AG10803 (cell line): ENCODE measurements at regions not wholly inside any gene's neighbourhood (a gene's known extent, or its start where the extent isn't known, plus 50 kb on each side); places are given as distances from the start of the nearest gene placed in this dataset.
A peak's percentile ranks its signal among the peaks of the same experiment; 100 is the strongest.

Experiments
- DNase-seq: peaks from one replicate; pipeline ENCODE4 v3.0.0; 2010; ENCODE audit warnings: low read depth
- H3K4me3 ChIP-seq: 2 replicates; pipeline ENCODE4 v1.5.1; 2011; ENCODE audit warnings: mild to moderate bottlenecking, low read length, control low read depth
- TF ChIP-seq, protein P1 (sequence below): conservative IDR thresholded peaks from 2 replicates; pipeline ENCODE4 v1.5.1; 2011; ENCODE audit warnings: mild to moderate bottlenecking, low read length, control low read depth, inconsistent platforms

DNA sequence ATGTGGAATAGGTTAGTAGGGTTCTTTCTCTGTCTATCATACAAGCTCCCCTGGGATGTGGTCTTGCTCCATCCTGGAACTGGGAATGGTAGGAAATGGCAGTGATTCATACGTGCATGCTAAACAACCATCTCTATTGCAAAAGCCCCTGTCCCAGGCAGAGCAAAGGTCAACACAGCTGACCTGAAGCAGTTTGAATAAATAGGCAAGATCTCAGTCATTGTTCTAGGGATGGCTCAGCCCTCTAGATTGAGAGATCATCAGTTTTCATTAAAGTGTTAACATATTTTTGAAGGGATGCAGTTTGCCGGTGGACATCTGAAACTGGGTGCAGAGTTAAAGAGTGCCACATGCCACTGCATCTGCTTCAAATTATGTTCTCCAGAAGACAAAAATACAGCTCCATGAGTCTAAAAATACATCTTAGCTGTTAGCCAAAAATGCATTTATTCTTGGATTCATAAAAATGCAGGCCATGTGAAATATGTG lies 224.1 kb downstream of the ESM1 start:
- no peak overlapping the region for H3K4me3 ChIP-seq
- peak; percentile 100 for DNase-seq
- TF ChIP-seq, protein P1, sequence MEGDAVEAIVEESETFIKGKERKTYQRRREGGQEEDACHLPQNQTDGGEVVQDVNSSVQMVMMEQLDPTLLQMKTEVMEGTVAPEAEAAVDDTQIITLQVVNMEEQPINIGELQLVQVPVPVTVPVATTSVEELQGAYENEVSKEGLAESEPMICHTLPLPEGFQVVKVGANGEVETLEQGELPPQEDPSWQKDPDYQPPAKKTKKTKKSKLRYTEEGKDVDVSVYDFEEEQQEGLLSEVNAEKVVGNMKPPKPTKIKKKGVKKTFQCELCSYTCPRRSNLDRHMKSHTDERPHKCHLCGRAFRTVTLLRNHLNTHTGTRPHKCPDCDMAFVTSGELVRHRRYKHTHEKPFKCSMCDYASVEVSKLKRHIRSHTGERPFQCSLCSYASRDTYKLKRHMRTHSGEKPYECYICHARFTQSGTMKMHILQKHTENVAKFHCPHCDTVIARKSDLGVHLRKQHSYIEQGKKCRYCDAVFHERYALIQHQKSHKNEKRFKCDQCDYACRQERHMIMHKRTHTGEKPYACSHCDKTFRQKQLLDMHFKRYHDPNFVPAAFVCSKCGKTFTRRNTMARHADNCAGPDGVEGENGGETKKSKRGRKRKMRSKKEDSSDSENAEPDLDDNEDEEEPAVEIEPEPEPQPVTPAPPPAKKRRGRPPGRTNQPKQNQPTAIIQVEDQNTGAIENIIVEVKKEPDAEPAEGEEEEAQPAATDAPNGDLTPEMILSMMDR, result no peak

DNA sequence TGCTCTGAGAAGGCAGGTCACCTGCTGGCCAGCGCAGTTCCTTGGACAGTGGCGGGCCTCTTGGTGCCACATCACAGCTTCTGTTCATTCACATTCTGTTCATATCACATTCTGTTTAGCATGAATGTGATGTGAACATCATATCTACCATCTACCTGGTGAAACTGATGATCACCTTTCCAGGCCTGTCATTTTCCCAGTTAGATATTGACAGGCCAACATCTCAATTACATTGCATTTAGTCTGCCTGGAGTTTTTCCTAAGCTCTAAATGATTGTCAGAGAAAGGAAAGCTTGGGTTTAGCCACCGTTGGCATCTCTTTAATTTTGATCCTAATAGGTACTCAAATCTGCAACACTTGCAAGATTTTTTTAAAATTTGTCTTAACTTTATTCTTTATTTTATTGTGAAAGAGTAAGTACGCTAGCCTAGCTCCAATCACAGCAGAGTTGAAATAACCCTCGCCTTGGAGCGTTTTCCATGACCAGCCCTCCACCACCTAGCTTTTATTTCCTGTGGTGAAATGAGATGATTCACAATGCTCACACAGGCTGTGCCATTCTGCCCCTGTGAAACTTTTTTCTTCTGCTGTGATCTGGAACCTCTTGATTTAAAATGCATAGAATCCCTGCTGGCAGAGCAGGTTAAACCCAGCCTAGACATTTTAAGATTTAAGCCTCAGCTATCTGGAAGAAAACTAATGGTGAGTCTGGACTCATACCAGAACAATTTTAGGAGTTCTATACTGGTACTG lies 225.0 kb downstream of the ESM1 start:
- DNase-seq, result peak; percentile 74
- no peak overlapping the region for H3K4me3 ChIP-seq
- TF ChIP-seq, protein P1, result no peak; the same call in 1 of the 2 replicates

DNA sequence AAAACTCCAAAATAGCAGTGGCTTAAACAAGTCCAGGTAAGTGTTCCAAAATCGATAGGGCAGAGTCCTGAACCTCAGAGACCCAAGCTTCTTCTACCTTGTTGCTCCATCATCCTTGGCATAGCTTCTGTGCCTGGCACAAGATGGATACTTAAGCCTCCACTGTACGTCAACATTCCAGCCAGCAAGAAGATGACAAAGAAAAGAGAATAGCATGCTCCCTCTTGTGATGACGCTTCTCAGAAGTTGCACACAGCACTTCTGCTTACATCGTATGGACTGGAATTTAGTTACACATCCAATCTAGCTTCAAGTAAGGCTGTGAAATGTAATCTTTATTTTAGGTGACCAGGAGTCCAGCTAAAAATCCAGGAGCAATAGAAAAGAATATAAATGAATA lies 227.4 kb downstream of the ESM1 start:
- H3K4me3 ChIP-seq, result no peak overlapping the region
- DNase-seq, result peak; percentile 89
- TF ChIP-seq, protein P1, result no peak

DNA sequence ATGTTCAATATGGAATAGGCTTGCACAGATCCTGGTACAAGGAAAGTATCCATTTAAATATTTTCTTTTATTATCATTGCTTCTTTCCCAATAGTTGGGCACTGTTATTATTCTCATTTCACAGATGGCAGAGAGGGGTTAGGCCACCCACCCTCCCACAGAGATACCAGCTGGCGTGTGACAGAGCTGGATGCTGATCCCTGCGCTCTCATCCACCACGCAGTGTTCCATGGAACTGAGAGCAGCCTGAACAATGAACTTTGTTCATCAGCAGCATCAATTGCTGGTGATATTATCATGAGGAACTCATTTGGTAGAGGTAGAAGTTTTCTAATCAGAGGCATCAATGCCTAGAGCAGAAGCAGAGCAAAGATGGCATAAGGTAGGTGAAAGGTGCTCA lies 227.9 kb downstream of the ESM1 start:
- no peak overlapping the region for H3K4me3 ChIP-seq
- no peak for DNase-seq
- TF ChIP-seq, protein P1, result no peak

DNA sequence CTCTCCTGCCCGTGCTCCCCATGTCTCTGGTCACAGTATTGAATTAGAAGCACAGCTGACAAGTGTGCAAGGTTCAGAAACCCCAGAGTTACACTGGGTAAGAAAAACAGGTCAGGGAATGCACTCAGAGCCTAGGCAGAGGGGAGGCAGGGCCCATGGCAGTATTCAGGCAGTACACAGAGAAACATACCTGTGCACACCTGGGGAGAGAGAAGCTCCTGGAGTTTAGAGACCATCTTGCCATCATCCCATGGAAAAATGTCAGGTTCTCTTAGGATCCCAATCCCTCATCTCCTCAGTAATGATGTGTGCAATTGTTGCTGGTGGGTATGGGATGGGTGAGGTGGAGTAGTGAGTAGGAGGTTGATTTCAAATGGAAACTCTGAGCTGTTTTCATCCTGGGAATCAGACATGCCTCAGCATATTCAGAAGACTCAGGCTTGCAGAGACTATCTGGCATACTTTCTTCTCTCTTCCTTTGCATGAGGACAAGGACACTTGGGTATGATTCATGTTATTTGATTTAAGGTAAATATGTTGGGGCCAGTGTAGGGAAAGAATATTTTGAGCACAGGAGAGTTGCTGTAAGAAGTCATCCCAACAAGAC lies 228.5 kb downstream of the ESM1 start:
- no peak overlapping the region for H3K4me3 ChIP-seq
- TF ChIP-seq, protein P1, result no peak
- DNase-seq, result peak; percentile 16

DNA sequence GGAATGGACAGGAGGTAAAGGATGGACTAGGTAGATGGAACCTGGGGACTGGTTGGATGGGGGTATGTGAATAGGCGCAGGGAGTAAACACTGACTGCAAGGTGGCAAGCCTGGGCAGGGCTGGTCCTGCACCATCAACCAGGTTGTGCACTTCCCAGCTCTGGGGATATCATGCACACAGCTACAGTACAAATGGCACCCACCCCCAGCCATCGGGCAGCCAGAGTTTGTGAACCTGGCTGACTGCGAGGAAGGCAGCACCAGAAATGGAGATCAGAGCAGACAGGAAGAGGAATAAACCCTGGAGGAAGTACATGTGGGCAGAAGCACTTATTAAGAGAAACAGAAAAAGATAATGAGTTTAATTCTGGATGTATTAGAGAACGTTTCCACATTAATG lies 229.1 kb downstream of the ESM1 start:
- TF ChIP-seq, protein P1, result no peak
- H3K4me3 ChIP-seq, result no peak overlapping the region
- no peak for DNase-seq

DNA sequence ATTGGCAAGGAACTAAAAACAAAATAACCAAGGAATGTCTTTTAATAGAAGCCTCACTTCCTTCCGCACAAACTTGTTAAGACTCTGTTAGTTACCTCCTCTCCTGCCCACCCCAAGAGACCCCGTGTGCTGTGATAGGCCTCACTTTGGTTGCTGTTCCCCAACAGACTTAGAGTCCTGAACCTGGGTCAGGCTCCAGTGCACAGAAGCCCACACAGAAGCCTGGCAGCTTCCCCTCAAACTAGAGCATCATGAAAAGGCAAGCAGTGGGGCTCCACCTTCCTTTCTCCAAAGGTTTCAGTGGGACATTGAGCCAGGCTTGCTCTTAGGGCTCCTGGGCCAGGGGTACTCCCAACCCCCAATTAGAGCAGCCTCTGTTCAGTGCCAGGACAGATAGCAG lies 230.5 kb downstream of the ESM1 start:
- H3K4me3 ChIP-seq, result no peak overlapping the region
- DNase-seq, result no peak
- TF ChIP-seq, protein P1, result no peak
